NCI-H524 (cell line): ENCODE measurements at regions not wholly inside any gene's neighbourhood (a gene's known extent, or its start where the extent isn't known, plus 50 kb on each side); places are given as distances from the start of the nearest gene placed in this dataset.
A peak's percentile ranks its signal among the peaks of the same experiment; 100 is the strongest.
"Not testable (repeated sequence)": the region's sequence is repeated elsewhere in the genome, so short reads cannot be mapped to it uniquely, and the experiment has no call there.

ENCODE experiments used
- DNase-seq, 2 experiments: peaks; one replicate each; lab custom pipeline; 2025; lab: John Stamatoyannopoulos, UW

DNA sequence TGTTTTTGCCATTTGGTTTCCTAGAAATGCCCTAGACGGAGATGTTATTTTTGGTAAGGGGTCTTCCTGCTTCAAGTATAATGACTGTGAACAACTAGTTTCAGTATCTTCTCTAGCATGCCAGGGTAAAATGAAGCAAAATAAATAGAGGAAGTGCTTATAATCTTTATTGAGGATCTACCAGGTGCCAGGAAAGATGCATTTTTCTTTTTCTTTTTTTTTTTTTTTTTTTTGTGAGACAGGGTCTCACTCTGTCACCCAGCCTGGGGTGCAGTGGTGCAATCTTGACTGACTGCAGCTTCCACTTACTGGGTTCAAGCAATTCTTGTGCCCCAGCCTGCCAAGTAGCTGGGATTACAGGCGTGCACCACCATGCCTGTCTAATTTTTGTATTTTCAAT is 146.6 kb upstream of the GRK3 start:
- DNase-seq, result not testable (repeated sequence)

DNA sequence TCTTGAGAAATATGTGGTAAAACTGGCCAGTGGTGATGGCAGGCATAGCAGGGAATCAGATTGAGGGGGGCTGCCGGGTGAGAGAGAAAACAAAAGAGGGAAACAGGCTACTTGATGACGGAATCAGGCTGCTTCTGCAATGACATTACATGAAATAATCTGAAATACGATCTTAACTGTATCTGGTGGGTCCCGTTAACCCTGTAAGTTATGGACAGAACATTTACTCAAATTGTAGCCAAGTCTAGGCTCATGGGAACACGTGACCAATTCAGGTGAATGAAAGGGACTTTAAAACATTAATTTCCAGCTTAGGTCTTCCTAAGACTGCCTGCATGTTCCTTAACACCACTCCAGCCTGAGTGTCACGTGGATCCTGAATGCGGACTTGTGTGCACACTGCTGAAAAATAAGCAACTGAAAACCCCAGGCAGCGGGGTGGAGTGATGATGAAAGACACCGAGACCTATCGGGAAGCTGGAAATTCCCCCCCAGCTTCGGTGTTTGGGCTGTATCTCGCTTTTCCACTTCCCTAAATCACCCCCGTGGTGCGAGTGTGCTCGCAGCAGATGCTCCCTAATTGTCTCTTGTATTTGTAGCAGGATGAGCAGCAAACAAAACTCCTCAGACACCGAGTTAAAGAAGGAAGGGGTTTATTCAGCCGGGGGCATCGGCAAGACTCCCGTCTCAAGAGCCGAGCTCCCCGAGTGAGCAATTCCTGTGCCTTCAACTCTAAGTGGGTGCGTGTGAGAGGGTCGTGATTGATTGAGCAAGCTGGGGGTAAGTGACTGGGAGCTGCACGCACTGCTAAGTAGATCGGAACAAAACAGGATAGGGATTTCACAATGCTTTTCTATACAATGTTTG is 145.0 kb upstream of the GRK3 start:
- peak; percentile 38 to 51 for DNase-seq

DNA sequence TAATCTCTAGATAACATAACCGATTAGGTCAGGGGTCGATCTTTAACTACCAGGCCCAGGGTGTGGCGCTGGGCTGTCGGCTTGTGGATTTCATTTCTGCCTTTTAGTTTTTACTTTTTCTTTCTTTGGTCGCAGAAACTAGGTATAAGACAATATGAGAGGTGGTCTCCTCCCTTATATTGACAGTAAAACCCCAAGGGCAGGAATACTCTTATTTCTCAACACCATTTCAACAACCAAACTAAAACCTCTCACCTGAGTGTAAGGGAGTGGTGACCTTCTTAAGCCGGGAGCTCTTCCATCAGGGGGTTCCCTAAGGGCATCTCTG is 144.4 kb upstream of the GRK3 start:
- not testable (repeated sequence) for DNase-seq

DNA sequence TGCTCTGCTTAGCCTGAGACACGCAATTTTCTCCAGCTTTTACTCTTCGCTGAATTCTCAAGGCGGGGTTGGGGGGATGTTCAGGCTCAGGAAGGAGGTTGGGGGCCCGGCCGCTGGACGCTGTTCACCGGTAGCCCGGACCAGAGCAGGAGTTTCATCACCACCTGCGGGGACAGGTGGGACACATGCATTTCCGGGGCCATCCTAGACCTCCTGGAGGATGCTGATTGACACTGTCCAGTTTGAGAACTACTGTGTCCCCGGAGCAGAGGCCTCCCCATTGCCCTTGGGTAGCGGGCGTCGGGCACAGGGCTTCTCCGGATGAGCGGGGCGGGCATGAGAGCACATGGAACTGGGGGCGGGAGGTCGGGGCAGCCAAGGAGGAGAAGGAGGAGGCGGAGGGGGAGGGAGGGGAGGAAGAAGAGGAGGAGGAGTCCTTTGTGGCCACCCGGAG is 144.0 kb upstream of the GRK3 start:
- DNase-seq, result no peak

DNA sequence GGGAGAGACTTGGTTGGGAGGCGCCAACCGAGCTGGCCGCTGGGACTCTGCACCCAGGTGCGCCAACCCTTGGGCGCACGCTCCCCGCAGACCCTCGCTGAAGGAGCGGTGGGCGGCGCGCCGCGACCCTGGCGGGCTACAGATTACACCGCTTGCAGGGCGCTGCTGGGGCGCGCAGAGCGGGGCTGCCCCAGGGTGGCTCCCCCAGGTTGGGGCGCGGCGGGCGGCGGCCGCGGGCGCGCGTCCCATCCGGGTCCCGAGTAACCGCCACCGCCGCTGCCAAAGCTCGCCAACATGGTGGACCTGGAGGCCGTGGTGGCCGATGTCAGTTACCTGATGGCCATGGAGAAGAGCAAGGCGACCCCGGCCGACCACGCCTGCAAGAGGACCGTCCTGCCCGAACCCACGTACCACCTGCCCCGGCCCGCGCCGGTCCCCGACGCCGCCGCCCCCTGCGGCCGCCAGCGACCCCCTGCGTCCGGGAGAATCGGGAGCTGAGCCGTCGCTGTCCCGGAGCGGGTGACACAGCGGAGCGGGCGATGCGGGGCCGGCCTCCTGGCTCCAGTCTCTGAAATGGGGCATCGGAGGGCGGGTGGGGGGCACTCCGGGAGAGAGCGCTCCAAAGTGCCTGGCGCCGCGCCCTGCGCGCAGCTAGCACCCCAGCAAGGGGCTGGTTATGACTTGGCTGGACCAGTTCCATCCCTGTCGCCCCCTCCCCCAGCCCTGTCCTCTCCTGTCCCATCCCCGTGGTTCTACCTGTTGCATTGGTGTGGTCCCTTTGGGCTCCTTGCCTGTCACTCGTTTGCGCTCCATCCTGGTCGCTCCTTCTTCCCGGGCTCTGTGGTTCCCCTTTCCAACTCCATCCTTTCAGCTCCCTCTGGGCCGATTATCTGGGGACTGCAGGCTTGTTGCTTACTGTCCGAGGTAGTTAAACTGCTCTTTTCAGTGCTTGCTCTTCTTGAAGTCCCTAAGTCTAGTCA is 143.3 kb upstream of the GRK3 start:
- DNase-seq, result peak; percentile 9 to 50

DNA sequence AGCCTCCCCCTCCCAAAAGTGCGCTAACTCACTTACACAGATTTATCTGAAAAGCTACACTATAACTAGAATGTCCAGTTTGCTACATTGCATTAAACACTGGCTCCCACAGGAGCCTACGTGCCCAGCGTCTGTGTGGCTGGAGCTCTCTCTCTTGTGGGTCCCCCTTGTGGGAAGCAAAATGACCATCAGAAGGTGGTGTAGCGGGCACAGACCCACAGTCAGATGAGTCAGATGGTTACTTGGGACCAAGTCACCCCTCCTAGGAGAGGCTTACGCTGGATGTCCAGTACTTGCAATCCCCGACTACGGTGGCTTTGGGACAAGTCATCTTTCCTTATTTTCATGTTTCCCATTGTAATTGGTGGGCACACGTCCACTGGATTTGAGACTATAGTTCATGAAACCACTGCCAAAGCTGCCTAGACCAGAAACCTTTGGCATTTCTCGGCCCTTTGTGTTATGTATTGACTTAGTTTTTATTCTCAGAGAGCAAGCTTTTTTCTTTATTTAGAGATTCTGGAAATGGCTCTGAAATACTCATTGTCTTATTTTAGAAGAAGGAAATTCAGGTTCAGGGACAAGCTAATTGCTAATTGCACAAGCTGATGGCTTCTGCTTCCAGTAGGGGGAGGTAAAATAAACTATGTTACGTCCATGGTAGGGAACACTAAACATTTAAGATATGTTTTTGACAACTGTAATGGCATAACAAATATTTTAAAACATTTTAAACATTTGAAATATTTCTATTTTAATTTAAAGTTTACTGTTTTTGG is 137.8 kb upstream of the GRK3 start:
- DNase-seq, result not testable (repeated sequence)

DNA sequence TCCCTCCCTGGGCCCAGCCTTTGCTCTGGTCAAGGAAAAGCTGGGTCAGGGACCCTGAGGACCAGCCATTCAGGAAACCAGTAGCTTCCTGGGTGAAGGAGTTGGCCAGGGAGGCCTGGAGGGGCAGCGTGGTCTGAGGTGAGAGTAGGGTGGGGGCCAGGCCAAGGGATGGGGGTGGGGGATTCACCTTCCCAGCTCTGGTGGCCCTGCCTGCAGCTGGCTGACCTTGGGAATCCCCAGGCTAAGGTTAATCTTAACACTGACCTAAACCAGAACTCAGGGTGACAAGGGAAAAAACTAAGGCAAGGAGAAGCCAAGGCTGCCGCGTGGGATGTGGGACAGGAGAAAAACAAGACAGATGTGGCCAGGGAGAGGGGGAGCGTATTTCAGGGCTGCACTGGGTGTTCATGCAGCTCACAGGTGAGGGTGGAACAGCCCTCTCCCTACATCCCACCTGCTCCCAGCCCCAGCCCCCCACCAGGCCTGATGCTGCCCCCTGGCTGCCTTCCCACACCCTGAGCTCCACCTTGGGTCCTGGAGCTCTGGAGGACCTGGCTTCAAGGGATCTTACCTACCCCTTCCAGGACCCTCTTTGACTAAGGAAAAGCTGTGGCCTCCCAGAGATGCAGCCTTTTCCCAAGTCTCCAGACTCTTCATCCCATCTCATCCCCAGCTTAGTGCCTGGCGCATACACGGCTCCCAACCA is 132.7 kb upstream of the GRK3 start:
- DNase-seq, result not testable (repeated sequence)

DNA sequence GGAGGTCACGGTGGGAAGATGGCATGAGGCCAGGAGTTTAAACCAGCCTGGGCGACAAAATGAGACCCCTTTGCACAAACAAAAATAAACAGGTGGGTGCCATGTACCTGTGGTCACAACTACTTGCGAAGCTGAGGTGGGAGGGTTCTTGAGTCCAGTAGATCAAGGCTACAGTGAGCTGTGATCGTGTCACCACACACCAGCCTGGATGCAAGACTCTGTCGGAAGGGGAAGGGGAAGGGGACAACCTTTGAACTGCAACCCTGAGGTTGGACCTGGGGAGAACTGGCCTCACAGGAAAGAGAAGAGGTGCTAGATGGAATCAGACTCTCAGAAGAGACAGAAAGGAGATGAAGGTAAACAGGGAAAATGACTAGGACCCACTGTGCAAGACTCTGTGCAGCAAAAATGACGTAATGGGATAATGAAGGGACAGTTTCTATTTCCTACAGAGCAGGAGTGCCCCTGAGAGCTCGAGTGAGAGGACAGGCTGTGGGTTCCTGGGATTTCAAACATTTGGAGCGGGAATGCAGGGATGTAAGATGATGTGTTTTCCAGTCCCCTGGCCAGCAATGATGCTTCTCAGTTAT is 131.0 kb upstream of the GRK3 start:
- not testable (repeated sequence) for DNase-seq

DNA sequence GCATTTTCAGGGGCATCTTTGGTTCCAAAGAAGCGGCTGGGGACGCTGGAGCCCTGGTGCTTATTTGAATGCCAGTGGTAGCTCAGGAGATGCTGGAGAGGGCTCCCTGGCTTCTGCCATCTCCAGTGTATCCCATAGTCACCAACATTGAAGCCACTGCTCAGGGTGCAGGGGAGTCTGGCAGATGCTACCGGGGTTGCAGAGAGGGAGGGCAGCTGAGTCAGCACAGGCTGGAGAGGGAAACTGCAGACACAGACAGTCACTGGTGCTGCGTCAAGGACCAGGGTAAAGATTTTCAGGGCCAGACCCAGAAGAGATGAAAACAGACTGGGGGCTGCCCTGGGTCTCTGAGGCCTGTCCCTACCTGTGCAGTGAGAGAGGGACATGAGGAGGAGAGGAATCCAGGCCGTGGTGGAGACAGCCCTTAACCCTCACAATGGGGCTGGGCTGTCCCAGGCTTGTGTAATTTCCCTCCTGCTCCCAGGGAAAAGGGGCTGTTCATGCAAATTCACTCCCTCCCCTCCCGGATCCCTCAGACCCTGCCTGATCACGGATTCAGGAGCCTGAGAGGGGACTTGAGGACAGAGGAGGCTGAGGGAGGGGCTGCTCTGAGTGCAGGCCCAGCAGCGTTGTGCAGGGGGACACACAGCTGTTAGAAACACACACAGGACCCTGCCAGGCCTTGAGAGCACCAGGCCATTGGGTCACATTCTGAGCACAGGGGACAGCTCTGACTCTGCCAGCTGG is 126.9 kb upstream of the GRK3 start:
- no peak for DNase-seq

DNA sequence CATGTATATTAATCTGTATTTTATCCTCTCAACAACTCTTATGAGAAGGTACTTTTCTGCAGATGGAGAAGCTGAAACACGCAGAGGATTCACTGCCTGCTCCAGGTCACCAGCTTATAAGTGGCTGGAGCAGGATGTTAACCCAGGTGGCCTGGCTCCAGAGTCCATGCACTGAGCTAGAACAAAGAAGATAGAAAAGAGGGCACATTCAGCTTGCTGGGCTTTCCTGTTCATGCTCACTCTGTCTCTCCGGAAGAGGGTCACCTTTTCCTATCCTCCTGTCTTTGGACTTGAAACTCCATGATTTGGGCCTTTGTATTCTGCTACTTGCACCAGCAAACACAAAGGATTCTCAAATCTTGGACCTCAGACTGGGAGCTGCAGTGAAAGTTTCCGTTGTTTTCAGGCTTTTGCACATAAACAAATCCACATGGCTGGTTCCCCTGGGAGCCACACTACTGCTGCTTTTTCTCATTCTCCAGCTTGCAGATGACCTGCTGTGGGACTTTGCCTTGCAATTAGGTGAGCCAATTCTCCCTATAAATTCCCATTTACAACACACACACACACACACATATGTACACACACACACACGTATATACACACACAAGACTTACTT is 117.3 kb upstream of the GRK3 start:
- peak in 1 of 2 experiments; percentile 63 for DNase-seq

DNA sequence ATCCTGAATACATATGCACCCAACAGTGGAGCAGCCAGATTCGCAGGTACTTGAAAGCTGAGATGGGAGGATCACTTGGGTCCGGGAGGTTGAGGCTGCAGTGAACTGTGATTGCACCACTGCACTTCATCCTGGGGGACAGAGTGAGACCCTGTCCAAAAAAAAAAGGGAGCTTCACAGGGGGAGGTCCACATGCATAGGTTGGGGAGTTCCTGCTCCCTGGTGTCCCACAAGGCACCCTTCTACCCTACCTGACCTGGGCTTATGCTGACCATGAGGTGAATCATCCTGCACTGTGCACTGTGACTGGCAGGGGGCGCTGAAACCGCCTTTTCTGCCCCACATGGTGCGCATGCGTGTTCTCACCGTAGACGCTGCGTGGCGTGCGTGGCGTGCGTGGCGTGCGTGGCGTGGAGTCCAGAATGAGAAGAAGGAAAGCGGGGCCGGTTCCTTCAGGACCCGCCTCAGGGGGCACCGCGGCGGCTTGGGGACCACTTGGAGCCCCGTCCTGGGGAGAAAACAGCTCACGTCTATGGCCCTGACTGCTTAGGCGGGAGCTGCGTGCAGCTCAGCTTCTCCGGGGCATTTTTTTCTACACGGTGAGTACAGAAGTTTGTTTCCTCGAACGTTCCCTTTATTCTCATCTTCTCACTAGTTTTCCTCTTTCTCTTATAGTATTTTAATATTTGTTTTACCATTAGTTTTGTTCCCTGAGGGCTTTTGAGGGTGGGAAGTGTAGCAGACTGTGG is 116.6 kb upstream of the GRK3 start:
- DNase-seq, result peak; percentile 88 to 89

DNA sequence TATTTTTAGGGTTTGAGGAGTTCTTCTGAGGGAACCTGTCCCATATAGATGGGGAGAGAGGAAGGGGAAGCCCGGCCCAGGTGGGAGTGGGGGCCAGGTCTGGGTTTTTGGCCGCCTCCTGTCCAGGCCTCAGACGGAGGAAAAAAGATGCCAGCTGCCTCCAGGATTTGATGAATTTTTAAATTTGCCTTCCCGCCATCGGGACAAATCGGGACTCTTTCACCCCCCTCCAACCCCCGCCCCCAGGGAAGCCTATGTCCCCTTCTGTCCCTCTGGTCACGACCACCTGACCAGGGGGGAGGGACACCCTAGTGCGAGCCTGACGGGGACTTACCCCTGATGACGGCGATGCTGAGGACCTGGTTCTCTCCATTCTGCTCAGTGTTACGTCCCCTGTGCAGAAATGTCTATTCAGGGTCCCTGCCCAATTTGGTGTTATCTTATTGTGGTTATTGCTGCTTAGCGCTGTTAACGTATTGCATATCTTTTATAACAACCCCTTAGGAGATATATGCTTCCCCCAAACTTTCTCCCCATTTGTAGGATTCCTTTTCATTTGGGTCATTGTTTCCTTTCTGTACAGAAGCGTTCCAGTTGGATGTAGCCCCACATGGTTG is 115.9 kb upstream of the GRK3 start:
- peak in 1 of 2 experiments; percentile 59 for DNase-seq

DNA sequence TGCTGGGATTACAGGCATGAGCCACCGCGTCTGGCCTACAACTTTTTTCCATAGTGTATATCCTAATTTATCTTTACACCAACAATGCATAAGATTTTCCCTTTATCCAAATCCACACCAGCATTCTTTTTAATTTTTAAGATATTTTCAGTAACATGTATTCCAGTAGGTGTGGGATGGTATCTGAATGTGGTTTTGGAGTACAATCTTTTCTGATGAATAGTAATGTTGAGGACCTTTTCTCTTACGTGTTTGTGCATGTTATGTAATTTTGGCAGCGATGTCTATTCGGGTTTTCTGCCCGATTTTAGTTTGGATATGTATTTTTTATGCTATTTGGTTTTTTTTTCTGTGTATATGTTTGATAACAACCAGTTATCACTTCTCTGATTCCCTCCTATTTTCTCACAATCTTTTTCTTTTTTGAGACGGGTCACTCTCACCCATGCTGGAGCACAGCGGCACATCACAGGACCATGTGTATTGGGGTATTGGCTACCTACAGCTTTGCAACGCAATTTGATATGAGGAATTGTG is 114.6 kb upstream of the GRK3 start:
- no peak for DNase-seq

DNA sequence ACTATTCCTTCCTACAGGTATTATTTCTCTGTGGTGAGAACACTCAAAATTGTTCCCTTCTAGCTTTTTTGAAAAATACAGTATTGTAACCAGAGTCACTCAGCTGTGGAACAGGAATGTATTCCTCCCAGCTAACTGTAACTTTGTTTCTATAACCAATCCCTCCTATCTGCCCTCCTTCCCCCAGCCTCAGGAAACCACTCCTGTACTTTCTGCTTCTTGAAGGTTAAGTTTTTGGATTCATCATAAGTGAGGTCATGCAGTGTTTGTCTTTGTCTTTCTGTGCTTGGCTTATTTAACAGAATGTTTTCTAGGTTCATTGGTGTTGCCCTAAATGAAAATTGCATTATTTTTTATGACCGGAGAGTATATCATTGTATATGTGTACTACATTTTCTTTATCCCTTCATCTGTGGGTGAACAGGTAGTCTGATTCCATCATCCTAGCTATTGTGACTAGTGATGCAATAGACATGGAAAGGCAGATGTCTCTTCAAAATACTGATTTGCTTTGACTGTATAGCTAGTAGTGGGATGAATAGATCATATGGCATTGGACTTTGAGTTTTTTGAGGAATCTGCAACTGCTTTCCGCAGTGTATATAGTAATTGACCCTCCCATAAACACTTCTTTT is 112.9 kb upstream of the GRK3 start:
- DNase-seq, result no peak

DNA sequence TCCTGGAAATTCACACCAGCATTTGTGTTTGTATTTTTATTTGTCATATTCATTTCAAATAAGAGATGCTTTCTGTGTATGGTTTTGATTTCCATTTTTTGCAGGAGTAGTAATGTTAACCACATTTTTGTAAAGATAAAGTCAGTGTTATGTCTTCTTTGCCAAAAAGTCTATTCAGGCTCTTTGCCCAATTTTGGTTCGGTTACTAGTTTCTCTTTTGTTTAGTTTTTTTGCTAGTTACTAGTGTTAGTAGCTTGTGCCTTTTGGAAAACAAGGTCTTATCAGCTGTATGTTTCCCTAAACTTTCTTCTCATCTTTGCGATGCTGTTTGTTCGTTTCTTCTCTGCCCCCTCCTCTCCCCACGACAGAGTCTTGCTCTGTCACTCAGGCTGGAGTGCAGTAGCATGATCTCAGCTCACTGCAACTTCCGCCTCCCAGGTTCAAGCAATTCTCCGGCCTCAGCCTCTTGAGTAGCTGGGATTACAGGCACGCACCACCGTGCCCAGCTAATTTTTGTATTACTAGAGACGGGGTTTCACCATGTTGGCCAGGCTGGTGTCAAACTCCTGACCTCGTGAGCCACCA is 112.3 kb upstream of the GRK3 start:
- DNase-seq, result no peak

DNA sequence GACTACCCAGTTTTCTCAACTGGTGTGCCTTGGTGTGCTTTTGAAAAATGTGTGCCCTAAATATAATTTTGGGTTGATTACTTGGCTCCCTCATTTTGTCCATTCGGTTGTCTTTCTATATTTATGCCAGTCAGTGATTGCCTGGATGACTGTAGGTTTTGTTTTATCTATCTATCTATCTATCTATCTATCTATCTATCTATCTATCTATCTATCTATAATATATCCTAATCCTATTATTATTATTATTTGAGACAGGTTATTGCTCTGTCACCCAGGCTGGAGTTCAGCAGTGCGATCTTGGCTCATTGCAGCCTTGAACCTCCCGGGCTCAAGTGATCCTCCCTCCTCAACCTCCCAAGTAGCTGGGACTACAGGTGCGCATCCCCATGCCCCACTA is 111.4 kb upstream of the GRK3 start:
- no peak for DNase-seq

DNA sequence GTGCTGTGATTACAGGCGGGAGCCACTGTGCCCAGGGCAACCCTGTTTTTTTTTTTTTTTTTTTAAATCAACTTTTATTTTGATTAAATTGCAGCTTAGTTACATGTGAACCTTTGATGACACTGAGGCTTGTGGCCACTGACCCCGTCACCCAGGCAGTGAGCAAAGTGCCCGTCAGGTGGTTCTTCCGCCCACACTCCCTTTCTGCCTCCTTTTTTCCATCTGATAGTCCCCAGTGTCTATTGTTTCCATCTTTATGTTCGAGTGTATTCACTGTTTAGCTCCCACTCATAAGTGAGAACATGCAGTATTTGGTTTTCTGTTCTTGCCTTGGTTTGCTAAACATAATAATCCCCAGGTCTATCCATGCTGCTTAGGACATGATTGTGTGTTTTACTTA is 110.9 kb upstream of the GRK3 start:
- no peak for DNase-seq
